ENCODE measurements at regions not wholly inside any gene's neighbourhood (a gene's known extent, or its start where the extent isn't known, plus 50 kb on each side); places are given as distances from the start of the nearest gene placed in this dataset.
"Not testable (repeated sequence)": the region's sequence is repeated elsewhere in the genome, so short reads cannot be mapped to it uniquely, and the experiment has no call there.

GRCh38 chr5:169531631-169532030, 51.9 kb upstream of the SPDL1 start:
- H3K9ac ChIP-seq (ENCODE audit: insufficient read length, low read depth), result no peak overlapping the region
- H3K9me3 ChIP-seq (ENCODE audit: insufficient read depth, low read length), result no peaks in the 10 kb centered on the region
- no peak for DNase-seq (ENCODE audit: low read depth, low spot score)
- H3K4me3 ChIP-seq (ENCODE audit: insufficient read length, low read depth), result no peak overlapping the region
- no peaks in the 10 kb centered on the region for H3K36me3 ChIP-seq (ENCODE audit: insufficient read depth, insufficient read length, low read length)
- no peaks in the 10 kb centered on the region for H3K27me3 ChIP-seq (ENCODE audit: insufficient read depth, insufficient read length)
- H3K4me1 ChIP-seq (ENCODE audit: insufficient read depth, insufficient read length), result peaks cover 3% of the 10 kb centered on the region
- TF ChIP-seq SUZ12 (IDR thresholded peaks at IDR 0.05; ENCODE audit: extremely low read depth, insufficient read depth, insufficient read length) (no peak), YY1 (IDR thresholded peaks at IDR 0.05; ENCODE audit: insufficient read depth, insufficient read length) (no peak), ZNF274 (IDR thresholded peaks at IDR 0.05; ENCODE audit: low read depth, low read length) (no peak)

- no peaks in the 10 kb centered on the region for H3K9me3 ChIP-seq (ENCODE audit: insufficient read depth, low read length)
- H3K9ac ChIP-seq (ENCODE audit: insufficient read length, low read depth), result no peak overlapping the region
- no peaks in the 10 kb centered on the region for H3K27me3 ChIP-seq (ENCODE audit: insufficient read depth, insufficient read length)
- no peak for DNase-seq (ENCODE audit: low read depth, low spot score)
- TF ChIP-seq ZNF274 (IDR thresholded peaks at IDR 0.05; ENCODE audit: low read depth, low read length) (no peak), YY1 (IDR thresholded peaks at IDR 0.05; ENCODE audit: insufficient read depth, insufficient read length) (no peak), SUZ12 (IDR thresholded peaks at IDR 0.05; ENCODE audit: extremely low read depth, insufficient read depth, insufficient read length) (no peak)
- H3K4me3 ChIP-seq (ENCODE audit: insufficient read length, low read depth), result no peak overlapping the region
- H3K36me3 ChIP-seq (ENCODE audit: insufficient read depth, insufficient read length, low read length), result no peaks in the 10 kb centered on the region
- peaks cover 3% of the 10 kb centered on the region for H3K4me1 ChIP-seq (ENCODE audit: insufficient read depth, insufficient read length)
Observed at GRCh38 chr5:169527863-169528262, 55.7 kb upstream of the SPDL1 start.

DNA sequence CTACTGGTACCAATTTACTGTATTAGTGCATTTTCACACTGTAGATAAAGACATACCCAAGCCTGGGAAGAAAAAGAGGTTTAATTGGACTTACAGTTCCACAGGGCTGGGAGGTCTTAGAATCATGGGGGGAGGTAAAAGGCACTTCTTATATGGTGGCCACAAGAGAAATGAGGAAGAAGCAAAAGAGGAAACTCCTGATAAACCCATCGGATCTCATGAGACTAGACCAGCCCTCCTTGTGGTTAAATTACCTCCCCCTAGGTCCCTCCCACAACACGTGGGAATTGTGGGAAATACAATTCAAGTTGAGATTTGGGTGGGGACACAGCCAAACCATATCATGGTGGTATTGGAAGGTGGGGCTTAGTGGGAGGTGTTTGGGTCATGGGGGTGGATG, 56.5 kb upstream of the SPDL1 start:
- TF ChIP-seq ZNF274 (IDR thresholded peaks at IDR 0.05; ENCODE audit: low read depth, low read length) (no peak), YY1 (IDR thresholded peaks at IDR 0.05; ENCODE audit: insufficient read depth, insufficient read length) (no peak), SUZ12 (IDR thresholded peaks at IDR 0.05; ENCODE audit: extremely low read depth, insufficient read depth, insufficient read length) (no peak)
- no peak overlapping the region for H3K9ac ChIP-seq (ENCODE audit: insufficient read length, low read depth)
- H3K4me3 ChIP-seq (ENCODE audit: insufficient read length, low read depth), result no peak overlapping the region
- H3K4me1 ChIP-seq (ENCODE audit: insufficient read depth, insufficient read length), result peaks cover 3% of the 10 kb centered on the region
- no peaks in the 10 kb centered on the region for H3K36me3 ChIP-seq (ENCODE audit: insufficient read depth, insufficient read length, low read length)
- no peak for DNase-seq (ENCODE audit: low read depth, low spot score)
- H3K9me3 ChIP-seq (ENCODE audit: insufficient read depth, low read length), result no peaks in the 10 kb centered on the region
- no peaks in the 10 kb centered on the region for H3K27me3 ChIP-seq (ENCODE audit: insufficient read depth, insufficient read length)

GRCh38 chr5:169522851-169523250, 60.7 kb upstream of the SPDL1 start:
- DNase-seq (ENCODE audit: low read depth, low spot score), result no peak
- H3K9me3 ChIP-seq (ENCODE audit: insufficient read depth, low read length), result no peaks in the 10 kb centered on the region
- no peaks in the 10 kb centered on the region for H3K27me3 ChIP-seq (ENCODE audit: insufficient read depth, insufficient read length)
- H3K4me1 ChIP-seq (ENCODE audit: insufficient read depth, insufficient read length), result no peaks in the 10 kb centered on the region
- no peak overlapping the region for H3K9ac ChIP-seq (ENCODE audit: insufficient read length, low read depth)
- no peaks in the 10 kb centered on the region for H3K36me3 ChIP-seq (ENCODE audit: insufficient read depth, insufficient read length, low read length)
- H3K4me3 ChIP-seq (ENCODE audit: insufficient read length, low read depth), result no peak overlapping the region
- TF ChIP-seq YY1 (IDR thresholded peaks at IDR 0.05; ENCODE audit: insufficient read depth, insufficient read length), result no peak
- no peak for TF ChIP-seq ZNF274 (IDR thresholded peaks at IDR 0.05; ENCODE audit: low read depth, low read length)
- no peak for TF ChIP-seq SUZ12 (IDR thresholded peaks at IDR 0.05; ENCODE audit: extremely low read depth, insufficient read depth, insufficient read length)

GRCh38 chr5:169521366-169521983, 62.1 kb upstream of the SPDL1 start:
- H3K4me3 ChIP-seq (ENCODE audit: insufficient read length, low read depth), result no peak overlapping the region
- no peak for DNase-seq (ENCODE audit: low read depth, low spot score)
- H3K36me3 ChIP-seq (ENCODE audit: insufficient read depth, insufficient read length, low read length), result no peaks in the 10 kb centered on the region
- H3K27me3 ChIP-seq (ENCODE audit: insufficient read depth, insufficient read length), result no peaks in the 10 kb centered on the region
- no peaks in the 10 kb centered on the region for H3K4me1 ChIP-seq (ENCODE audit: insufficient read depth, insufficient read length)
- no peaks in the 10 kb centered on the region for H3K9me3 ChIP-seq (ENCODE audit: insufficient read depth, low read length)
- TF ChIP-seq ZNF274 (IDR thresholded peaks at IDR 0.05; ENCODE audit: low read depth, low read length) (no peak), SUZ12 (IDR thresholded peaks at IDR 0.05; ENCODE audit: extremely low read depth, insufficient read depth, insufficient read length) (no peak), YY1 (IDR thresholded peaks at IDR 0.05; ENCODE audit: insufficient read depth, insufficient read length) (no peak)
- no peak overlapping the region for H3K9ac ChIP-seq (ENCODE audit: insufficient read length, low read depth)

DNA sequence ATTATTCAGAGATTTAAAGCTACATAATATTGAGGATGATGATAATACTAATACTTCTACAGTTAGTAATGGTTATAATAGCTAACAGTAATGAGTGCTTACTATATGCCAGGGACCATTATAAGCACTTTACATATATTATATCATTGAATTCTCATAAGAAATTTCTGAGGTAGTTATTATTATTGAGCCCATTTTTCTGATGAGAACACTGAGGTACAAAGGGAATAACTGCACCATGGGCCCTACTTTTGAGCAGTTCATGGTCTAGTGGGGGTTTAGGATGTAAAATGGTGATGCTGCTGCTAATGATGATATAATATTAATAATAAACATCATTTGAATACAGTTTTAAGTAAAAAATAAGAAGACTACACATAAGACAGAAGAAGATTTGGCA, 64.2 kb upstream of the SPDL1 start:
- H3K36me3 ChIP-seq (ENCODE audit: insufficient read depth, insufficient read length, low read length), result no peaks in the 10 kb centered on the region
- no peaks in the 10 kb centered on the region for H3K4me1 ChIP-seq (ENCODE audit: insufficient read depth, insufficient read length)
- no peak overlapping the region for H3K9ac ChIP-seq (ENCODE audit: insufficient read length, low read depth)
- no peak for DNase-seq (ENCODE audit: low read depth, low spot score)
- no peak for TF ChIP-seq SUZ12 (IDR thresholded peaks at IDR 0.05; ENCODE audit: extremely low read depth, insufficient read depth, insufficient read length)
- H3K4me3 ChIP-seq (ENCODE audit: insufficient read length, low read depth), result no peak overlapping the region
- H3K9me3 ChIP-seq (ENCODE audit: insufficient read depth, low read length), result no peaks in the 10 kb centered on the region
- no peaks in the 10 kb centered on the region for H3K27me3 ChIP-seq (ENCODE audit: insufficient read depth, insufficient read length)

GRCh38 chr5:169518779-169519178, 64.8 kb upstream of the SPDL1 start:
- H3K9ac ChIP-seq (ENCODE audit: insufficient read length, low read depth); H3K4me1 ChIP-seq (ENCODE audit: insufficient read depth, insufficient read length): not testable (repeated sequence)

DNA sequence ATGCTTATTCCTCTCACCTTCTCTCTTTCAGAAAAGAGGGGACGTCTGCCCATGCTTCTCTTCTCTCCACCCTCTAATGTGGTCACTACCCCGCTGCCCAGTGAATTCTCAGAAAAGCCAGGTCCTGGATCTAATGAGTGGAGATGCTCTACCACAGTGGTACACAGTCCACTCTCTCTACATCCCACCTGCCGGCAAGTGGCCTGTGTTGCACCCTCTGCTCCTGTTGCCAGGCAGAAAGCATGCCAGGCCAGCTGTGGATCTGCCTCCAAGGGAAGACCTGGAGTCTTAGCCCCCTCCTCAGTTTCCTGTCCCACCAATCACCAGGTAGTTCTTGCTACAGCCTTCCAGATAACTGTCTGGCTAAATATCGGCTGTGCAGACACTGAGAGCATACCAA, 71.2 kb upstream of the SPDL1 start:
- Histone ChIP-seq H3K36me3 (ENCODE audit: insufficient read depth, insufficient read length, low read length) (no peaks in the 10 kb centered on the region), H3K9ac (ENCODE audit: insufficient read length, low read depth) (no peak overlapping the region), H3K4me1 (ENCODE audit: insufficient read depth, insufficient read length) (no peaks in the 10 kb centered on the region), H3K9me3 (ENCODE audit: insufficient read depth, low read length) (no peaks in the 10 kb centered on the region), H3K4me3 (ENCODE audit: insufficient read length, low read depth) (no peak overlapping the region), H3K27me3 (ENCODE audit: insufficient read depth, insufficient read length) (no peaks in the 10 kb centered on the region)
- no peak for TF ChIP-seq YY1 (IDR thresholded peaks at IDR 0.05; ENCODE audit: insufficient read depth, insufficient read length)
- TF ChIP-seq ZNF274 (IDR thresholded peaks at IDR 0.05; ENCODE audit: low read depth, low read length), result no peak
- no peak for TF ChIP-seq SUZ12 (IDR thresholded peaks at IDR 0.05; ENCODE audit: extremely low read depth, insufficient read depth, insufficient read length)
- no peak for DNase-seq (ENCODE audit: low read depth, low spot score)

More at GRCh38 chr5:169518779-169519178, 64.8 kb upstream of the SPDL1 start:
- not testable (repeated sequence) for H3K27me3 ChIP-seq (ENCODE audit: insufficient read depth, insufficient read length); H3K36me3 ChIP-seq (ENCODE audit: insufficient read depth, insufficient read length, low read length); H3K4me3 ChIP-seq (ENCODE audit: insufficient read length, low read depth); H3K9me3 ChIP-seq (ENCODE audit: insufficient read depth, low read length); DNase-seq (ENCODE audit: low read depth, low spot score)

All from NT2/D1 (cell line).